GM23338 (cell line): ENCODE measurements at regions not wholly inside any gene's neighbourhood (a gene's known extent, or its start where the extent isn't known, plus 50 kb on each side); places are given as distances from the start of the nearest gene placed in this dataset.

Experiments
- CREB1 ChIP-seq: fragments of 250-450 bp; sonication (Bioruptor Pico); IDR thresholded peaks from 2 replicates; pipeline ENCODE4 v1.5.0; 2020; ENCODE audit warnings: low read depth, mild to moderate bottlenecking, moderate library complexity
- EZH2 ChIP-seq: fragments of 200-600 bp; sonication (generic); IDR thresholded peaks from one replicate; pipeline ENCODE4 v1.8.0; 2017; ENCODE audit warnings: antibody characterized with exemption, mild to moderate bottlenecking, low read depth; ENCODE audit not compliant: unreplicated experiment
- JUNB ChIP-seq: IDR thresholded peaks from one replicate; pipeline ENCODE4 v1.6.1; 2016; ENCODE audit warnings: antibody characterized with exemption; ENCODE audit not compliant: unreplicated experiment
- POLR2AphosphoS5 ChIP-seq: IDR thresholded peaks from 2 replicates; pipeline ENCODE4 v1.6.1; 2016; ENCODE audit warnings: antibody characterized with exemption, low read depth
- STAT1 ChIP-seq: IDR thresholded peaks from one replicate; pipeline ENCODE4 v1.6.1; 2016; ENCODE audit warnings: antibody characterized with exemption; ENCODE audit not compliant: unreplicated experiment
- ZNF114 ChIP-seq: fragments of 250-450 bp; sonication (Bioruptor Pico); IDR thresholded peaks from 2 replicates; pipeline ENCODE4 v1.5.0; 2020; ENCODE audit warnings: mild to moderate bottlenecking, moderate library complexity
- TF ChIP-seq, protein P1 (sequence below), 2 experiments: fragments of 200-600 bp in 1 of 2; sonication (generic) in 1 of 2; conservative IDR thresholded peaks; 2 replicates each; pipeline versions ENCODE4 v1.5.1 to v1.6.1; 2016 to 2017; ENCODE audit warnings: antibody characterized with exemption in 2 of 2, low read depth in 2 of 2, mild to moderate bottlenecking in 2 of 2, moderate library complexity in 1 of 2
- TF ChIP-seq, protein P2 (sequence below): IDR thresholded peaks from 2 replicates; pipeline ENCODE4 v1.6.1; 2016; ENCODE audit warnings: antibody characterized with exemption

DNA sequence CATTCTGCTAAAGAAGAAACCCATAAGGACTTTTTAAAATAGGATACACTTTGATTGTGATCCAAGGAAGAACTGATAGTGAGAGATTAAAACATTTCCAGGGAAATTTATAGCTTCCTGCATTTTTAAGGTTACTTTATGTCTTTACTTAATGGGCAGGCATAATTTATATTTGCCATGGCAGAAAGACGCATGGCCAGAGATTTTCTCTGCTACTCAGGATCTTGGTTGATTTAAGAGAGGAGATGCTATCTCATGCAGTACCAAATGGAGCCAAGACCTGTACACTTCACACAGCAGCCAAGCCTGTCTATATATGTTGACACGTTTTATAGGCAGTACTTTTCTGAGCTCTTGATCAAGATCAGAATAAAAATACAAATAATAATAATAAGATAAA is 60.9 kb upstream of the NT5C1B start:
- no peak for TF ChIP-seq JUNB
- TF ChIP-seq, protein P1, sequence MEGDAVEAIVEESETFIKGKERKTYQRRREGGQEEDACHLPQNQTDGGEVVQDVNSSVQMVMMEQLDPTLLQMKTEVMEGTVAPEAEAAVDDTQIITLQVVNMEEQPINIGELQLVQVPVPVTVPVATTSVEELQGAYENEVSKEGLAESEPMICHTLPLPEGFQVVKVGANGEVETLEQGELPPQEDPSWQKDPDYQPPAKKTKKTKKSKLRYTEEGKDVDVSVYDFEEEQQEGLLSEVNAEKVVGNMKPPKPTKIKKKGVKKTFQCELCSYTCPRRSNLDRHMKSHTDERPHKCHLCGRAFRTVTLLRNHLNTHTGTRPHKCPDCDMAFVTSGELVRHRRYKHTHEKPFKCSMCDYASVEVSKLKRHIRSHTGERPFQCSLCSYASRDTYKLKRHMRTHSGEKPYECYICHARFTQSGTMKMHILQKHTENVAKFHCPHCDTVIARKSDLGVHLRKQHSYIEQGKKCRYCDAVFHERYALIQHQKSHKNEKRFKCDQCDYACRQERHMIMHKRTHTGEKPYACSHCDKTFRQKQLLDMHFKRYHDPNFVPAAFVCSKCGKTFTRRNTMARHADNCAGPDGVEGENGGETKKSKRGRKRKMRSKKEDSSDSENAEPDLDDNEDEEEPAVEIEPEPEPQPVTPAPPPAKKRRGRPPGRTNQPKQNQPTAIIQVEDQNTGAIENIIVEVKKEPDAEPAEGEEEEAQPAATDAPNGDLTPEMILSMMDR (conservative IDR thresholded peaks at IDR 0.05; ENCODE audit: low read depth in 2 of 2): no peak
- no peak for TF ChIP-seq POLR2AphosphoS5
- TF ChIP-seq EZH2: no peak
- no peak for TF ChIP-seq CREB1
- TF ChIP-seq STAT1: no peak
- TF ChIP-seq, protein P2, sequence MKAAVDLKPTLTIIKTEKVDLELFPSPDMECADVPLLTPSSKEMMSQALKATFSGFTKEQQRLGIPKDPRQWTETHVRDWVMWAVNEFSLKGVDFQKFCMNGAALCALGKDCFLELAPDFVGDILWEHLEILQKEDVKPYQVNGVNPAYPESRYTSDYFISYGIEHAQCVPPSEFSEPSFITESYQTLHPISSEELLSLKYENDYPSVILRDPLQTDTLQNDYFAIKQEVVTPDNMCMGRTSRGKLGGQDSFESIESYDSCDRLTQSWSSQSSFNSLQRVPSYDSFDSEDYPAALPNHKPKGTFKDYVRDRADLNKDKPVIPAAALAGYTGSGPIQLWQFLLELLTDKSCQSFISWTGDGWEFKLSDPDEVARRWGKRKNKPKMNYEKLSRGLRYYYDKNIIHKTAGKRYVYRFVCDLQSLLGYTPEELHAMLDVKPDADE: no peak
- TF ChIP-seq ZNF114: no peak
